ENCODE measurements at regions not wholly inside any gene's neighbourhood (a gene's known extent, or its start where the extent isn't known, plus 50 kb on each side); places are given as distances from the start of the nearest gene placed in this dataset.
A peak's percentile ranks its signal among the peaks of the same experiment; 100 is the strongest.

- intact Hi-C loops (cut with DNase I; ENCODE audit: low total_unique reads): no loop called here
- H3K9me3 ChIP-seq: peaks cover 0 to 20% (median 15%) of the 10 kb centered on the region in 8 donors
- no peaks in the 10 kb centered on the region for H3K36me3 ChIP-seq
- no peak for TF ChIP-seq CTCF (IDR thresholded peaks at IDR 0.05 in 8 of 11, conservative IDR thresholded peaks at IDR 0.05 in 3 of 11)
- TF ChIP-seq POLR2A (IDR thresholded peaks at IDR 0.05): no peak
- TF ChIP-seq POLR2AphosphoS5 (IDR thresholded peaks at IDR 0.05): no peak
- DNase-seq: no peak
- H3K4me1 ChIP-seq: peaks cover 0 to 12% (median 6%) of the 10 kb centered on the region in 6 donors
- H3K27me3 ChIP-seq (replicated peaks in 1 of 7): peaks cover 0 to 11% (median 6%) of the 10 kb centered on the region in 7 donors
- no peak overlapping the region for H3K27ac ChIP-seq
- WGBS, 5 donors: 69 to 89% (median 89%) methylated on average over 12 to 18 of the region's 18 CpGs
- no peak overlapping the region for H3K4me3 ChIP-seq
Measured at GRCh38 chr9:129356871-129357772, 179.1 kb upstream of the IER5L start.

- whole genome bisulfite sequencing, 5 donors: 91 to 97% (median 94%) methylated on average over 3 to 5 of the region's 5 CpGs
- no peak for DNase-seq
- intact Hi-C loops (cut with DNase I; ENCODE audit: low total_unique reads): no loop called here
- H3K4me3 ChIP-seq: no peak overlapping the region
- H3K27ac ChIP-seq: no peak overlapping the region
- H3K4me1 ChIP-seq: peaks cover 0 to 26% (median 13%) of the 10 kb centered on the region in 6 donors
- H3K9me3 ChIP-seq: peaks cover 0 to 20% (median 15%) of the 10 kb centered on the region in 8 donors
- peaks cover 0 to 26% (median 16%) of the 10 kb centered on the region in 7 donors for H3K27me3 ChIP-seq (replicated peaks in 1 of 7)
- H3K36me3 ChIP-seq: no peaks in the 10 kb centered on the region
- TF ChIP-seq POLR2A (IDR thresholded peaks at IDR 0.05): no peak
- no peak for TF ChIP-seq POLR2AphosphoS5 (IDR thresholded peaks at IDR 0.05)
- TF ChIP-seq CTCF (IDR thresholded peaks at IDR 0.05 in 8 of 11, conservative IDR thresholded peaks at IDR 0.05 in 3 of 11): no peak
Measured at GRCh38 chr9:129355631-129356030, 177.6 kb upstream of the IER5L start.

GRCh38 chr9:129354498-129354897 lies 176.4 kb upstream of the IER5L start:
- 90 to 95% (median 94%) methylated on average over 7 of the region's 7 CpGs for WGBS, 5 donors
- TF ChIP-seq POLR2A (IDR thresholded peaks at IDR 0.05) (no peak), CTCF (IDR thresholded peaks at IDR 0.05 in 8 of 11, conservative IDR thresholded peaks at IDR 0.05 in 3 of 11) (no peak), POLR2AphosphoS5 (IDR thresholded peaks at IDR 0.05) (no peak)
- peaks cover 0 to 31% (median 16%) of the 10 kb centered on the region in 7 donors for H3K27me3 ChIP-seq (replicated peaks in 1 of 7)

GRCh38 chr9:129353697-129354336 lies 175.8 kb upstream of the IER5L start:
- peaks cover 0 to 20% (median 15%) of the 10 kb centered on the region in 8 donors for H3K9me3 ChIP-seq
- DNase-seq: no peak
- peaks cover 0 to 38% (median 16%) of the 10 kb centered on the region in 7 donors for H3K27me3 ChIP-seq (replicated peaks in 1 of 7)
- H3K36me3 ChIP-seq: no peaks in the 10 kb centered on the region
- peak overlapping the region in 2 of 8 donors; percentile 57 to 78 for H3K27ac ChIP-seq
- no peak for TF ChIP-seq CTCF (IDR thresholded peaks at IDR 0.05 in 8 of 11, conservative IDR thresholded peaks at IDR 0.05 in 3 of 11)
- WGBS, 5 donors: 72 to 87% (median 81%) methylated on average over 10 to 12 of the region's 12 CpGs
- H3K4me3 ChIP-seq: no peak overlapping the region
- H3K4me1 ChIP-seq: peaks cover 0 to 30% (median 13%) of the 10 kb centered on the region in 6 donors
- intact Hi-C loops (cut with DNase I; ENCODE audit: low total_unique reads): no loop called here

More at GRCh38 chr9:129354498-129354897, 176.4 kb upstream of the IER5L start:
- H3K27ac ChIP-seq: no peak overlapping the region
- DNase-seq: no peak
- peaks cover 0 to 20% (median 15%) of the 10 kb centered on the region in 8 donors for H3K9me3 ChIP-seq
- H3K4me3 ChIP-seq: no peak overlapping the region
- no peaks in the 10 kb centered on the region for H3K36me3 ChIP-seq
- intact Hi-C loops (cut with DNase I; ENCODE audit: low total_unique reads): no loop called here
- H3K4me1 ChIP-seq: peaks cover 0 to 30% (median 13%) of the 10 kb centered on the region in 6 donors
